ENCODE measurements at regions not wholly inside any gene's neighbourhood (a gene's known extent, or its start where the extent isn't known, plus 50 kb on each side); places are given as distances from the start of the nearest gene placed in this dataset.

DNA sequence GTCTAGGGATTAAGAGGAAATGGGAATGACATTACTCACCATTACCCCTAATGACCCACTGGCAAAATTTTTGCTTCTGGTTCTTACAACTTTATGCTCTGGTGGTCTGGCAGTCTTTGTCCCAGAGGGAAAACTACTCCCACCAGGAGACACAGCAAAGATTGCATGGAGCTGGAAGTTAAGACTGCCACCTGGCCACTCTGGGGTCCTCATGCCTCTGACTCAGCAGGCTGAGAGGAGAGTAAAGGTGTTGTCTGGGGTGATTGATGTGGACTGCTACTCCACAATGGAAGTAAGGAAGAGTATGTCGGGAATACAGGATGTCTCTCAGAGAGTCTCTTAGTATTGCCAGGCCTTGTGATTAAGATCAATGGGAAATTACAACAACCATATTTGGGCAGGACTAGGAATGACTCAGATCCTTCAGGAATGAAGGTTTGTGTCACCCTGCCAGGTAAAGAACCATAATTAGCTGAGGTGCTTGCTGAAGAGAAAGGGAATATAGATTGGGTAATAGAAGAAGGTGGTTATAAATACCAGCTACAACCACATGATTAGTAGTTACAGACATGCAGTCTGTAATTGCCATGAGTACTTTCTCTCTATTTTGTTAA, 215.5 kb downstream of the GPAT3 start:
- Histone ChIP-seq H3K36me3 (no peaks in the 10 kb centered on the region), H3K4me1 (ENCODE audit: insufficient read depth) (no peaks in the 10 kb centered on the region), H3K27ac (no peak overlapping the region), H3K4me3 (no peak overlapping the region), H3K9me3 (no peaks in the 10 kb centered on the region), H3K27me3 (no peaks in the 10 kb centered on the region)
- WGBS, 3 donors: 73 to 86% (median 79%) methylated on average over 1 of the region's 1 CpG
- intact Hi-C loops (cut with DNase I): no loop called here
- no peak for TF ChIP-seq EP300 (IDR thresholded peaks at IDR 0.05)
- no peak for DNase-seq

DNA sequence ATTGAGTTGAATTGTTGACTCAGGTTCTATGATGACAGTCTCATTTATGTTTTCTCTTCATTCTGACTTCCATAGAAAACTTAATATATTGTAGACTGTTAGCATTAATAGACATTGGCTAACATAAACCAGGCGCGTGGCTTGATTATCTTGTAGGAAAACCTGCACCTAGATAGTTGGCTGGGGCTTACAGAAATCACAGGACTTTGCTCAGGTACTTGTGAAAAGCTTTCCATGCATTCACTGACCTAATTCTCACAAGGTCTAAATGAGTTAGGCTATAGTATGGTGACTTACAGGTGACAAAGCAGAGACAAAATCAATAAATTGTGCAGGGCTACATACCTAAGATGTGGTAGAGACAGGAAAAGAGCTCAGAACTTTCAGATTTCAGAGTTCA, 212.8 kb downstream of the GPAT3 start:
- H3K27me3 ChIP-seq: no peaks in the 10 kb centered on the region
- intact Hi-C loops (cut with DNase I): no loop called here
- 92 to 96% (median 94%) methylated on average over 2 of the region's 2 CpGs for WGBS, 3 donors
- no peaks in the 10 kb centered on the region for H3K36me3 ChIP-seq
- TF ChIP-seq POLR2A (IDR thresholded peaks at IDR 0.05): no peak
- TF ChIP-seq, protein P1, sequence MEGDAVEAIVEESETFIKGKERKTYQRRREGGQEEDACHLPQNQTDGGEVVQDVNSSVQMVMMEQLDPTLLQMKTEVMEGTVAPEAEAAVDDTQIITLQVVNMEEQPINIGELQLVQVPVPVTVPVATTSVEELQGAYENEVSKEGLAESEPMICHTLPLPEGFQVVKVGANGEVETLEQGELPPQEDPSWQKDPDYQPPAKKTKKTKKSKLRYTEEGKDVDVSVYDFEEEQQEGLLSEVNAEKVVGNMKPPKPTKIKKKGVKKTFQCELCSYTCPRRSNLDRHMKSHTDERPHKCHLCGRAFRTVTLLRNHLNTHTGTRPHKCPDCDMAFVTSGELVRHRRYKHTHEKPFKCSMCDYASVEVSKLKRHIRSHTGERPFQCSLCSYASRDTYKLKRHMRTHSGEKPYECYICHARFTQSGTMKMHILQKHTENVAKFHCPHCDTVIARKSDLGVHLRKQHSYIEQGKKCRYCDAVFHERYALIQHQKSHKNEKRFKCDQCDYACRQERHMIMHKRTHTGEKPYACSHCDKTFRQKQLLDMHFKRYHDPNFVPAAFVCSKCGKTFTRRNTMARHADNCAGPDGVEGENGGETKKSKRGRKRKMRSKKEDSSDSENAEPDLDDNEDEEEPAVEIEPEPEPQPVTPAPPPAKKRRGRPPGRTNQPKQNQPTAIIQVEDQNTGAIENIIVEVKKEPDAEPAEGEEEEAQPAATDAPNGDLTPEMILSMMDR (IDR thresholded peaks at IDR 0.05): no peak
- TF ChIP-seq EP300 (IDR thresholded peaks at IDR 0.05): no peak
- H3K9me3 ChIP-seq: no peaks in the 10 kb centered on the region
- H3K4me1 ChIP-seq (ENCODE audit: insufficient read depth): no peaks in the 10 kb centered on the region
- no peak overlapping the region for H3K27ac ChIP-seq
- DNase-seq: no peak
- H3K4me3 ChIP-seq: no peak overlapping the region

DNA sequence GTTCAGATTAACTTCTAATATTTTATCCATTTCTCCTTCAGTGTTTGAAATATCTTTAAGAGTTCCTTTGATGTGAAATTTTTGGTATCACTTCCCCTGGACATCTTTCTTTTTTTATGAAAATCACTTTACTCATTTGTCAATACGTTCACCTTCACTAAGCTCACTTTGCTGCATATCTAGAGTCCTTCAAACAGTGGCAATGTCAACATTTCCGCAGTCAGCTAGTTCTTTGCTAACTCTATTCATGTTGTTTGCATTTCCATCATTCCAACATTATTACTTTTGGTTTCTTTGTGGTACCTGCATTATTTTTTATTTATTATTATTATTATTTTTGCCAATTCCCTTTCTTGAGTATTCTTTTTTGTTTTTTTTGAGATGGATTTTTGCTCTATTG, 203.0 kb downstream of the GPAT3 start:
- Histone ChIP-seq H3K4me3 (no peak overlapping the region), H3K9me3 (no peaks in the 10 kb centered on the region), H3K27me3 (no peaks in the 10 kb centered on the region), H3K36me3 (no peaks in the 10 kb centered on the region), H3K27ac (no peak overlapping the region), H3K4me1 (ENCODE audit: insufficient read depth) (no peaks in the 10 kb centered on the region)
- TF ChIP-seq POLR2A (IDR thresholded peaks at IDR 0.05) (no peak), EP300 (IDR thresholded peaks at IDR 0.05) (no peak)
- TF ChIP-seq, protein P1 (IDR thresholded peaks at IDR 0.05): no peak
- intact Hi-C loops (cut with DNase I): no loop called here
- 76 to 80% (median 77%) methylated on average over 2 of the region's 2 CpGs for WGBS, 3 donors
- no peak for DNase-seq

DNA sequence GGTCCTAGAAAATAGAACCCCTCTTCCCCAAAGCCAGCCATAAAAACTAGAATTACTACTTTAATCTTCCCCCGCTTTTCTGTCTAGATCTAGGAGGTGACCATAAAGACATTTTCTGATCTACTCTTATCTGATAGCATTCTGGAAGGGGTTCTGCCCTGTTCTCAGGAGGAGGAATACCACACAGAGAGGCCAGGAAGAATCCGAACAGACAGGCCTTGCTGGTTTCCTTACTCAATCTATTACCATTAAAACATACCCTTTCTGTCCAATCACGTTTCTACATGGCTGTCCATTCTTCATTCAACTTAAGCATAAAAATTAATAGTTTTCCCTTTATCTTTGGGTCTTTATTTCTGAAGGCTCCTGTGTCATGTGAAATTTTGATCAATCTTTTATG, 198.7 kb downstream of the GPAT3 start:
- 73 to 87% (median 77%) methylated on average over 3 of the region's 3 CpGs for WGBS, 3 donors
- H3K4me3 ChIP-seq: no peak overlapping the region
- intact Hi-C loops (cut with DNase I): no loop called here
- no peaks in the 10 kb centered on the region for H3K4me1 ChIP-seq (ENCODE audit: insufficient read depth)
- TF ChIP-seq EP300 (IDR thresholded peaks at IDR 0.05) (no peak), POLR2A (IDR thresholded peaks at IDR 0.05) (no peak)
- TF ChIP-seq, protein P1 (IDR thresholded peaks at IDR 0.05): no peak
- no peaks in the 10 kb centered on the region for H3K9me3 ChIP-seq
- no peaks in the 10 kb centered on the region for H3K27me3 ChIP-seq
- H3K27ac ChIP-seq: no peak overlapping the region
- DNase-seq: no peak
- no peaks in the 10 kb centered on the region for H3K36me3 ChIP-seq

DNA sequence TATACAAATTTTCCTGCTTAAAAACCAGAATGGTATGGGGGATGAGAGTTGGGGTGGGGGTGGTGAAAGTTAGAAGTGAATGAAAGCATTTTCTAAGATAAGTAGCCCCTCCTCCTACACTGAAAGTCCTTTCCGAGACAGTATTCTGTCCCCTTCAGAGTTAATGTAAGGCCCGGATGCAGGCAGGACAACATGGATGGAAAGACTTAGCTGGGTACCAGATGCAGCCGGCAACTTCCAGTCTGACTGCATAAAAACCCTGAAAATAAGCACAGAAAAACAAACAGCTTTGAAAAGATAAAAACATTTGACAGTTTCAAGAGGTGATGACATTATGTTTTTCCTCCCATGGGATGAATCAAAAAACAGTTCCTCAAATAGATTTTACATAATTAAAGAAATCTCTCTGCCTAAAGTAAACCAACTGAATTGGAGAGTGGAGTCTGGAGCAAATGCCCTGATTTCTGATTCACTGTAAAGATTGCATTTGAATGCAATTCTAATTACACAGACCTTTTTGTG, 196.3 kb downstream of the GPAT3 start:
- WGBS, 3 donors: 30 to 44% (median 33%) methylated on average over 3 of the region's 3 CpGs
- Histone ChIP-seq H3K36me3 (no peaks in the 10 kb centered on the region), H3K27ac (no peak overlapping the region), H3K27me3 (no peaks in the 10 kb centered on the region), H3K9me3 (no peaks in the 10 kb centered on the region), H3K4me3 (no peak overlapping the region), H3K4me1 (ENCODE audit: insufficient read depth) (no peaks in the 10 kb centered on the region)
- intact Hi-C loops (cut with DNase I): no loop called here
- no peak for DNase-seq
- TF ChIP-seq POLR2A (IDR thresholded peaks at IDR 0.05): no peak
- no peak for TF ChIP-seq EP300 (IDR thresholded peaks at IDR 0.05)
- TF ChIP-seq, protein P1 (IDR thresholded peaks at IDR 0.05): no peak
